ENCODE measurements at regions not wholly inside any gene's neighbourhood (a gene's known extent, or its start where the extent isn't known, plus 50 kb on each side); places are given as distances from the start of the nearest gene placed in this dataset.

DNA sequence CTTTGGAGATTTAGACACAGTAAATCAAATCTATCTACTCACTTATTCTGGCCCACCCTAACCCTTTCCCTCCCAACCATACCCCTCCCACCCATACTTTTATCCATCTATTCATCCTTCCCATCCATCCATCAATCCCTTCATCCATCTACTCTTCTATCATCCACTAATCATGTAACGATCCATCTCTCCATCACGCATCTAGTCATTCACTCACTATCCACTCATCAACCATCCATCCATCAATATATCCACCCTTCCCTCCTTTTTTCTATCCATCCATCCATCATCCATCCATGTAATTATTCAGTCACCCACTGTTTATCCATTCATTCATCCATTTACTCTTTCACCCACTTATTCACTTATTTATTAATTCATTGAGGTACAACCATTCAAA is 74.0 kb downstream of the FOXD2 start:
- H3K4me3 Mint-ChIP-seq, result no peak overlapping the region
- ATAC-seq (no peak), DNase-seq (no peak)
- peaks cover 0 to 19% (median 7%) of the 10 kb centered on the region in 9 donors for H3K9me3 Mint-ChIP-seq
- peaks cover 0 to 4% (median 3%) of the 10 kb centered on the region in 4 donors for H3K4me1 Mint-ChIP-seq
- H3K27me3 Mint-ChIP-seq, result peaks cover 39 to 86% (median 52%) of the 10 kb centered on the region in 5 donors
- no peak overlapping the region for H3K27ac Mint-ChIP-seq
- POLR2A ChIA-PET, result no interaction called here
- peaks cover 2 to 13% (median 2%) of the 10 kb centered on the region in 3 donors for H3K36me3 Mint-ChIP-seq

DNA sequence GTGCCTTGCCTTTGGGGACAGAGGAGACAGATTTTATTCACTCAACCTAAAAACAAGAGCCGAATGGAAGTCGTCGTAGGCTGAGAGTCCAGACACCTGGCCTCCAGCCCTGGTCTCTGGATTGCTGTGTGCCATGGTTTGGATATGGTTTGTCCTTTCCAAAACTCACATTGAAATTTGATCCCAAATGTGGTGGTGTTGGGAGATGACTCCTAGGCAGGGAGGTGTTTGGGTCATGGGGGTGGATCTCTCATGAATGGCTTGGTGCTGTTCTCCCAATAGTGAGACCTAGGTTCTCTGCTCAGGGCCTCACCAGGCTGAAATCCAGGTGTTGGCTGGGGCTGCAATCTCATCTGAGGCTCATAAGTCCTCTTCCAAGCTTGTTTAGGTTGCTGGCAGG is 75.5 kb downstream of the FOXD2 start:
- H3K27me3 Mint-ChIP-seq, result peaks cover 32 to 87% (median 52%) of the 10 kb centered on the region in 5 donors
- ATAC-seq (no peak), DNase-seq (no peak)
- no peak overlapping the region for H3K4me3 Mint-ChIP-seq
- no peak overlapping the region for H3K27ac Mint-ChIP-seq
- POLR2A ChIA-PET, result no interaction called here
- peaks cover 0 to 19% (median 7%) of the 10 kb centered on the region in 9 donors for H3K9me3 Mint-ChIP-seq
- peaks cover 0 to 5% (median 4%) of the 10 kb centered on the region in 4 donors for H3K4me1 Mint-ChIP-seq
- H3K36me3 Mint-ChIP-seq, result peaks cover 0 to 13% (median 2%) of the 10 kb centered on the region in 3 donors

DNA sequence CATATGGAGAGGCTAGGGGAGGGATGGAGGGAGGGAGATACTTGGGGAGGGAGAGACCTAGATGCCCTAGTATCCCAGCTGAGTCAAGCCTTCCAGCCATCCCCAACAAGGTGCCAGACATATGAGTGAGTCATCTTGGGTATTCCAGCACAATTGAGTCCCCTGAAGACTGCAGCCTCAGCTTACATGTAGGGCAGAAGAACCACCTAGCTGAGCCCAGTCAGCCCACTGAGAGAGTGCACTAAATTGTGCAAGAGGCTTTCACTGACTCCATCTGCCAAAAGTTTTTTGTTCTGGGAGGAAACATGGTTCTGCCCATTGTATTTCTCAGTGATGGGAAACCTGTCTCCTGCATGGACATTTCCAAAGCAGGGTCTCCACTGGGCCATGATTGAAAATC is 76.4 kb downstream of the FOXD2 start:
- ATAC-seq (no peak), DNase-seq (no peak)
- no peak overlapping the region for H3K27ac Mint-ChIP-seq
- H3K4me1 Mint-ChIP-seq, result peaks cover 0 to 3% (median 0%) of the 10 kb centered on the region in 4 donors
- H3K27me3 Mint-ChIP-seq, result peaks cover 29 to 87% (median 49%) of the 10 kb centered on the region in 5 donors
- no peak overlapping the region for H3K4me3 Mint-ChIP-seq
- peaks cover 0 to 13% (median 2%) of the 10 kb centered on the region in 3 donors for H3K36me3 Mint-ChIP-seq
- H3K9me3 Mint-ChIP-seq, result peaks cover 0 to 19% (median 7%) of the 10 kb centered on the region in 9 donors
- POLR2A ChIA-PET, result no interaction called here

DNA sequence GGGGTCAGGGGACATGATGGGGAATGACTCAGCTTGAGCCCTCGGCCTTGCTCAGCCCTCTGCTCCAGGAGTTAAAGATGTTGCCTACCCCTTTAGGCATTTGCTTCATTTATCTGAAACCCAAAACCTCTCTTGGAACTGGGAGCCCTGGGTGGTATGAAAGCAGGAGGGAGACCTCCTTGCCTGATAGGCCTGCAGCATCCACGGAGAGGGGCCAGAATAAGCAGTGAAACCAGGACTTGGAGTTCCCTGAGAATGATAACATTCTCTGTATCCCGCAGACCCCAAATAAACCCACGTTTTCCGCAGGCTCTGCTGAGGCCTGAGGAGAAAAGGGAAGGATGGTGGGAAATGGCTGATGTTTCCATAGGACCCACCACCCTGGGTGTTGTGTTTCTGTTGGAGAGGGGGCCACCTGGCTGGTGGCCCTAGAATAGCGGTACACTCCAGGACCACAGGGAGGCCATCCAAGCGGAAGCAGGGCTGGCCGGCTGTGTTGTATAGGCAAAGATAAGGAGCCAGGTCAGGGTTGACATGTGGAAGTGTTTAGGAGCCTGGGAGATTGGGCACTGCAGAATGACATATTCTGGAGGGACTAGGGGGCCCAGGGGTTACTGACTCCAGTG is 77.4 kb downstream of the FOXD2 start:
- Mint-ChIP-seq H3K36me3 (peaks cover 0 to 13% (median 2%) of the 10 kb centered on the region in 3 donors), H3K4me1 (peaks cover 0 to 3% (median 0%) of the 10 kb centered on the region in 4 donors), H3K9me3 (peaks cover 0 to 19% (median 7%) of the 10 kb centered on the region in 9 donors), H3K4me3 (no peak overlapping the region), H3K27me3 (peaks cover 29 to 83% (median 45%) of the 10 kb centered on the region in 5 donors), H3K27ac (no peak overlapping the region)
- ATAC-seq (no peak), DNase-seq (no peak)
- POLR2A ChIA-PET, result no interaction called here

DNA sequence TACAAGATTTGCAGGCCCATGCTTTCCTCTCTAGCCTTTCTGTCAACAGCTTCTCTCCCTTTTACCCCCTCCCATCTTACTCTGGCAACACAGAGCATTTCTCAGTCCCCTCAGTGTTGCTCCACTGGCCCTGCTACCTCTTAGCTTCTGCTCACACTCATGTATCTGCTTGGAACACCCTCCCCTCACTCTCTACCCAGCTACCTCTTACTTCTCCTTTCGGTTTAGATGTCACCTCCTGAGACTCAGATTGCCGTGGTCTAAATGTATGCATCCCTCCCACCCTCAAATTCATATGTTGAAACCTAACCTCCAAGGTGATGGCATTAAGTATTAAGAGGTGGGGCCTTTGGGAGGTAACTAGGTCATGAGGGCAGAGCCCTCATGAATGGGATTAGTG is 80.1 kb downstream of the FOXD2 start:
- POLR2A ChIA-PET, result no interaction called here
- peaks cover 0 to 19% (median 5%) of the 10 kb centered on the region in 9 donors for H3K9me3 Mint-ChIP-seq
- H3K4me3 Mint-ChIP-seq, result no peak overlapping the region
- no peak for ATAC-seq
- H3K27me3 Mint-ChIP-seq, result peaks cover 17 to 68% (median 42%) of the 10 kb centered on the region in 5 donors
- H3K4me1 Mint-ChIP-seq, result peaks cover 0 to 3% (median 0%) of the 10 kb centered on the region in 4 donors
- H3K27ac Mint-ChIP-seq, result no peak overlapping the region
- H3K36me3 Mint-ChIP-seq, result peaks cover 0 to 8% (median 2%) of the 10 kb centered on the region in 3 donors
- no peak for DNase-seq

DNA sequence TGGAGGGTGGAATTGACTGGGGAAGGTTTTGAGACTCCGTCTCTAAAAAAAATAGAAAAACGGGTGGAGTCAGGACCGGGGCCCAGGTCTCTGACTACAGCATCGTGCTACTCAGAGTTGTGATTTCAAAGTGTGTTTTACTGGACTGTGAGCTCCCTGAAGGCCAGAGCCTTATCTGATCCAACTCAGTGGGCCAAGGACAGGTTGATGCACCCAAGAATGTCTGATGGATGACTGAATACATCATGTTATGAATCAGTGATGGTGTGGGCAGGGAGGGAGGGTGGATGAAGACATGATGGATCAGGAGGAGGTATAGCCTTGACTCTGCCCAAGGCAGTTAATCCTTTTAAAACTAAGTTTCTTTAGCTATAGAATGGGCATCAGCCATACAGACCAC is 81.6 kb downstream of the FOXD2 start:
- Mint-ChIP-seq H3K27me3 (peaks cover 9 to 70% (median 48%) of the 10 kb centered on the region in 5 donors), H3K9me3 (peaks cover 0 to 6% (median 2%) of the 10 kb centered on the region in 9 donors), H3K36me3 (peaks cover 0 to 4% (median 0%) of the 10 kb centered on the region in 3 donors), H3K27ac (no peak overlapping the region), H3K4me1 (peaks cover 0 to 5% (median 0%) of the 10 kb centered on the region in 4 donors), H3K4me3 (no peak overlapping the region)
- ATAC-seq (no peak), DNase-seq (no peak)
- POLR2A ChIA-PET, result no interaction called here

DNA sequence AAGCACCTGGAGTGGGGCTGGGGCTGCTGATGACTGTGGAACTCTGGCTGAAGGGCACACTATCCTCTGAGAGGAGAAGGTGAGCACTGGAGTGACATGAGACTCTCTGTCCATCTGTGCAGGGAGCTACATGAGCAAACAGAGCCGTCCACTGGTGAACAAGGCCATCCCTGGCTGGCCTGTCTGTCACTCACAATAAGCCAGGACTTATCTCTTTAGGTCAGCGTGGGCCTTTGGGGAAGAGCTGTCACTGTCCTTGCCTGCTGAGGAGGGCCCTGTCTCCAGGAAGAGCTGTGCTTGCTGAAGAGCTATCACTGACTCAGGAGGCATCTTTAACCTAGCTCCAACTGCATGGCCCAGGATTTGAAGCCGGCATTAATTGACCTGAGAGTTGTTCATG is 82.1 kb downstream of the FOXD2 start:
- Mint-ChIP-seq H3K27me3 (peaks cover 11 to 70% (median 48%) of the 10 kb centered on the region in 5 donors), H3K9me3 (peaks cover 0 to 2% (median 0%) of the 10 kb centered on the region in 9 donors), H3K4me3 (no peak overlapping the region), H3K36me3 (no peaks in the 10 kb centered on the region), H3K27ac (no peak overlapping the region), H3K4me1 (peaks cover 0 to 5% (median 0%) of the 10 kb centered on the region in 4 donors)
- POLR2A ChIA-PET, result no interaction called here
- no peak for ATAC-seq
- no peak for DNase-seq

DNA sequence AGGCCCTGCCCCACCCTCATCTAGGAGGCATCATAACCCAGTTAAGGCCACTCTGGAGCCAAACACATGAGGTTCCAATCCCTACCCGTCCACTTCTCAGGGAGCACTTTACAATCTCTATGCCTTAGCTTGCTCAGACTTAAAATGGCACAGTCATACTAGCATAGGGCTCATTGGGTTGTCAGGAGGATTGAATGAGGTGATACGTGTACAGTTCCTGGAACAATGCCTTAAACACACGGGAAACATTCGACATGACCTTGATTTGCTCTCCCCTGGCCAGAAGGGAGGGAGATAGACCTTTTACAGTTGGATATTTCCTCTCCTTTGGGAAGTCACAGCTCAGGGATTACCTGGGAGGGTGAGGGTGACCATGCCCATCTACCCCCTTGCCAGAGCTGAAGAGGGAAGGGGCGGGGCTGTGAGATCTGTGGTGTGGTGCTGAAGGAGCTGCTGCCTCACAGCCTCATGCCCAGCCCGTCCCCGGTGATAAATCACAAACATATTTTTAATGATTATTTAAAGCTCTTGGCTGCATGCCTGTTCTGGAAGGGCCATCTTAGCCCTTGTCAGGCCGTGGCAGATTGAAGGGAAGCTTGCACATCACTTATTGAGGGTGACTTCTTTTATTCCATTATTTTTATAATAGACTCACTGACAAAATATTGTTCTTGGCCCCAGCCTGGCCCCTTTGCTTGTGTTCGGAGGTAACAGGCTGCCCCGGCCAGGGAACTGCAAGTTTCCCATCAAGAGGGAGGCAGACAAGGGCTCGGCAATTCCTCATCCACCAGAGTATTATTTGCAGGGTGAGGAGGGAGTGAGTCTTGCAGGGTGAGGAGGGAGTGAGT is 83.4 kb downstream of the FOXD2 start:
- Mint-ChIP-seq H3K27ac (no peak overlapping the region), H3K4me3 (no peak overlapping the region), H3K27me3 (peaks cover 10 to 72% (median 48%) of the 10 kb centered on the region in 5 donors), H3K4me1 (peaks cover 0 to 5% (median 0%) of the 10 kb centered on the region in 4 donors), H3K36me3 (no peaks in the 10 kb centered on the region), H3K9me3 (no peaks in the 10 kb centered on the region)
- ATAC-seq (no peak), DNase-seq (no peak)
- POLR2A ChIA-PET, result no interaction called here

DNA sequence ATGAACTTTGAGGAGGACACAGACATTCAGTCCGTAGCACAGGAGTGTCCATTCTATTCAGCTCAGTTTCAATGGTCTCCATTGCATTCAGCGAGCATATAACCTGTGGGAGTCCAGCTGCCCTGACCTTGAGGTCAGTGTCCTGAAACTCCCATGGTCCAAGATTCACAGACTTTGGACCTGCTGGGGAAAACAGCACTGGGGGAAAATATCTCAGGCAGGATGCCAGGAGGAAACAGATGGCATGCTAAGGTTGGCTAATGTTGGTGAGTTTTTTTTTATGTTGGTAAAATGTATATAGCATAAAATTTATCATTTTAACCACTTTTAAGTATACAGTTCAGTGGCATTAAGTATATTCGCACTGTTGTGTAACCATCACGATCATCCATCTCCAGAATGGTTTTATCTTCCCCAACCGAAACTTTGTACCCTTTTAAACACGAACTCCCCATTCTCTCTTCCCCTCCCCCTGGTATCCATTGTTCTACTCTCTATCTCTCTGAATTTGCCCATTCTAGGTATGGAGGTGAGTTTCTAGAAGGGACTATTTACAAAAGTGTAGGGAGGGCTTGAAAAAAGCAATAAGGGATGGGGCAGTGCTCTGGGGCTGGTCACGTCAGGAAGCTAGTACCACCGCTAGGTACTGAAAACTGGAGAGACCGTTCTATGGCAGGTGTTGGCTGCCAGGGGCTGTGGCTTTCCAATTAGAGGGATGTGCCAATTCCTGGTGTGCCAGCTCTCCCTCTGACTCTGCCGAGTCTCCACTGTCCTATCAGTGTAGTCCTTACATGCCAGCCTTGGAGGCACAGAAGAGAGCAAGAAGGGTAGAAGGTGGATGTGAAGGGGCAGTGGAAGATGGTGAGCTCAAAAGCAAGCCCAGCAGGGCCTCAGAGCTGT is 85.3 kb downstream of the FOXD2 start:
- peaks cover 0 to 4% (median 2%) of the 10 kb centered on the region in 3 donors for H3K36me3 Mint-ChIP-seq
- H3K27me3 Mint-ChIP-seq, result peaks cover 21 to 72% (median 44%) of the 10 kb centered on the region in 5 donors

DNA sequence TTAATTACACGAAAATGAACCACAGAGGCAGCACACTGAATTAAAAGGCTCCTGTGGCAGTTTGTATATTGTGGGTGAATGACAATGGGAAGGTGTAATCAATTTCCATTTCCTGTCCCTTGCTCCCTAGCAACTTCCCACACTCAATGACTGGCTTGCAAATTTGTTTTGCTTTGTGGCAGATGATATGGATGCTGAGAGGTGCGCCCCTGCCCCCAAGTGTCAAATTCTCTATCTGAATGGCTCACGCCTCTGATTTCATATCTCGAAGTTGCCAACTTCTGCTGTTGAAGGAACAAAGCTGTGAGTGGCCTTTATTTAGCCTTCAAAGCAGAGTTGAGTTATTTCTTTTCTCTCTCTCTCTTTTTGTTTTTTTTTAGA is 86.0 kb downstream of the FOXD2 start:
- peaks cover 23 to 73% (median 45%) of the 10 kb centered on the region in 5 donors for H3K27me3 Mint-ChIP-seq
- POLR2A ChIA-PET, result no interaction called here
- H3K4me1 Mint-ChIP-seq, result peaks cover 0 to 2% (median 0%) of the 10 kb centered on the region in 4 donors
- ATAC-seq (no peak), DNase-seq (no peak)
- peak overlapping the region in 1 of 10 donors; percentile 26 for H3K27ac Mint-ChIP-seq
- no peak overlapping the region for H3K4me3 Mint-ChIP-seq
- H3K36me3 Mint-ChIP-seq, result peaks cover 0 to 9% (median 2%) of the 10 kb centered on the region in 3 donors
- peaks cover 0 to 16% (median 8%) of the 10 kb centered on the region in 9 donors for H3K9me3 Mint-ChIP-seq

More for the DNA sequence above, 85.3 kb downstream of the FOXD2 start:
- no peak overlapping the region for H3K4me3 Mint-ChIP-seq
- no peak overlapping the region for H3K27ac Mint-ChIP-seq
- peaks cover 0 to 2% (median 0%) of the 10 kb centered on the region in 4 donors for H3K4me1 Mint-ChIP-seq
- POLR2A ChIA-PET, result no interaction called here
- DNase-seq, result no peak
- no peak for ATAC-seq
- peaks cover 0 to 11% (median 3%) of the 10 kb centered on the region in 9 donors for H3K9me3 Mint-ChIP-seq

DNA sequence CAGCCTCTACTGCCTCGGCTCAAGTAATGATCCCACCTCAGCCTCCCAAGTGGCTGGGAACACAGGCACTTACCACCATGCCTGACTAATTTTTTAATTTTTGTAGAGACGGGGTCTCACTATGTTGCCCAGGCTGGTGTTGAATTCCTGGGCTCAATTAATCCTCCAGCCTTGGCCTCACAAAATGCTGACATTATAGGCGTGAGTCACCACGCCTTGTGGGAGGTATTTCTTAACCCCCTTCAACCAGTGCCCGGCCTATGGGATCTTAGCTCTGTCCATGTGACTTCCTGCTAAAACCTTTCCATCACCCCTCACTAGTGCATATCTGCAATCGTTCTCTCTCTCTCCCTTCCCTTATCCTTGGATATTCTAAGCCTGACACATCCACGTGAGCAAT is 86.4 kb downstream of the FOXD2 start:
- Mint-ChIP-seq H3K4me1 (peaks cover 0 to 2% (median 0%) of the 10 kb centered on the region in 4 donors), H3K27ac (peak overlapping the region in 1 of 10 donors; percentile 63), H3K4me3 (no peak overlapping the region), H3K27me3 (peaks cover 24 to 73% (median 45%) of the 10 kb centered on the region in 5 donors), H3K36me3 (peaks cover 0 to 13% (median 5%) of the 10 kb centered on the region in 3 donors), H3K9me3 (peaks cover 0 to 21% (median 12%) of the 10 kb centered on the region in 9 donors)
- ATAC-seq (no peak), DNase-seq (no peak)
- POLR2A ChIA-PET, result no interaction called here

DNA sequence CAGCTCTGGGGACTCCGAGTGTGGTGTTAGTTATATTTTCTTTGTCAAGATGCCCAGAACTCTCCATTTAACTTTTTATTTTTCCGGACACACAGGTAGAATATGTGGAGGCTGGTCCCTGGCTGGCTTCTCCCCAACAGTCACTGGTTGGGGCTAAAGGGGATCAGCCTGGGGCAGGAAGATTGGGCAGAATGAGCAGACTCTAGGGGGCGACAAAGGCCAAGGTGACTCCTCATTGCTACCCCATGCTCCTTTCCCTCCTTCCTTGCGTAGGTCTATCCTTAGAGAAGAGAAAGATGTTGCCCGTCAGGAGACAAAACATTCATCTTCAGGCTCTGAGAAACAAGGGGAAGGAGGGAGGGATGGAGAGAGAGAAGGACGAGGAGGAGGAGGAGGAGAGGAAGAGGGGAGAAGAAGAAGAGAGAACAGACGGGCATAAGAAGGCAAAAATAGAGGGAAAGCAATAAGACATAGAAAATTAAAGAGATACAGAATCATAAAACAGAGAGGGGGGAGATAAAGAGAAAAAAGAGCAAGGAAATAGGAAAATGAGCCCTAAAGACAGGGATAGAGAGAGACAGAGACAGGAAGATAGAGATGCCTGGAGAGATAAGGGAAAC is 89.9 kb downstream of the FOXD2 start:
- POLR2A ChIA-PET, result no interaction called here
- H3K27me3 Mint-ChIP-seq, result peaks cover 28 to 69% (median 52%) of the 10 kb centered on the region in 5 donors
- no peak overlapping the region for H3K4me3 Mint-ChIP-seq
- DNase-seq, result no peak
- peaks cover 0 to 18% (median 8%) of the 10 kb centered on the region in 3 donors for H3K36me3 Mint-ChIP-seq
- no peak overlapping the region for H3K27ac Mint-ChIP-seq
- peaks cover 0 to 4% (median under 1%) of the 10 kb centered on the region in 4 donors for H3K4me1 Mint-ChIP-seq
- peaks cover 0 to 27% (median 21%) of the 10 kb centered on the region in 9 donors for H3K9me3 Mint-ChIP-seq
- ATAC-seq, result no peak

All from naive thymus-derived CD8-positive, alpha-beta T cell (primary cell).